Body of pancreas (tissue), 4 donors: ENCODE measurements at regions not wholly inside any gene's neighbourhood (a gene's known extent, or its start where the extent isn't known, plus 50 kb on each side); places are given as distances from the start of the nearest gene placed in this dataset.

Experiments
- ATAC-seq: fragments of 150-250 bp; one replicate; pipeline ENCODE4 v1.9.1; 2016
- DNase-seq, 4 donors: peaks; one replicate each; pipeline ENCODE4 v3.0.0-alpha.2; 2019
- H3K27ac ChIP-seq, 4 donors: fragments of 200-600 bp; sonication (generic); 1 replicate in 3 of 4; 2 replicates in 1 of 4; pipeline versions ENCODE4 v1.5.1 to v1.6.1; 2016 to 2019; ENCODE audit warnings: mild to moderate bottlenecking in 1 of 4, mixed read lengths in 1 of 4, moderate library complexity in 1 of 4
- H3K27me3 ChIP-seq, 2 donors: fragments of 200-600 bp; sonication (generic); one replicate each; pipeline ENCODE4 v1.6.0; 2016; ENCODE audit warnings: mild to moderate bottlenecking in 1 of 2
- H3K36me3 ChIP-seq, 2 donors: fragments of 200-600 bp; sonication (generic); replicated peaks in 1 of 2; 2 replicates each; pipeline ENCODE4 v1.5.1; 2016; ENCODE audit warnings: low read depth in 2 of 2; ENCODE audit not compliant: insufficient read depth in 1 of 2
- H3K4me1 ChIP-seq: fragments of 200-600 bp; sonication (generic); one replicate; pipeline ENCODE4 v1.6.0; 2016
- H3K4me3 ChIP-seq, 2 donors: fragments of 200-600 bp; sonication (generic); 1 replicate in 1 of 2; 2 replicates in 1 of 2; pipeline ENCODE4 v1.5.1; 2016 to 2019
- H3K9me3 ChIP-seq, 3 donors: fragments of 200-600 bp; sonication (generic); 1 replicate in 2 of 3; 2 replicates in 1 of 3; pipeline ENCODE4 v1.5.1; 2016
- CTCF ChIP-seq, 7 experiments: fragments of 450-650 bp in 4 of 7; fragments of 200-600 bp in 3 of 7; sonication (generic) in 3 of 7; IDR thresholded peaks; one replicate each; pipeline ENCODE4 v1.5.1; 2016 to 2019; ENCODE audit warnings: antibody characterized with exemption in 7 of 7
- POLR2A ChIP-seq, 3 donors: fragments of 450-650 bp; IDR thresholded peaks; one replicate each; pipeline ENCODE4 v1.6.1; 2016; ENCODE audit warnings: antibody characterized with exemption in 3 of 3, mild to moderate bottlenecking in 2 of 3
- whole genome bisulfite sequencing, 2 donors: methylation state at CpG; one replicate each; pipeline ENCODE4 v1.1.5; 2017; 5-methylcytosine and 5-hydroxymethylcytosine counted together
- intact Hi-C: fragments of 100-400 bp; cut with DNase I; formaldehyde crosslinking; loops from one replicate; pipeline ENCODE4 v1.15.1; 2023

DNA sequence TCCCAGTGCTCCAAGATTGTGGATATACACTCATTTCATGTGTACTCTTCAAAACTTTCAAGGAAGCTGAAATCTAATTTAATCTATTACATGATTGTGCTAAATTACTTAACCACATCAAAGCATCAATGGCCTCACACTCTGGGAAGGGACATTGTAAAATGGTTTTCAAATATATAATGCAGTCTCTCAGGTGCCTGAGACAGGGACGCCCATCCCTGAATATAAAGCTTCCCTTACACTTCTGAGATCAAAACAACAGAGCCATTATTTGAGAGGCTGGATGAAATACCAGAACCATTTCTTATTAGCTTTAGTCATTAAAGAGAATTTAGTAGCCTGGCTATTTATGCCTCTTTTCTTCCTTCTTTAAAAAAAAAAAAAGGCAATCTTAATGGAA is 259.2 kb upstream of the NFIA start:
- intact Hi-C loops: no loop called here
- no peak for ATAC-seq
- Histone ChIP-seq H3K27ac (no peak overlapping the region), H3K9me3 (no peaks in the 10 kb centered on the region), H3K4me3 (no peak overlapping the region), H3K36me3 (no peaks in the 10 kb centered on the region), H3K4me1 (no peaks in the 10 kb centered on the region), H3K27me3 (no peaks in the 10 kb centered on the region)
- TF ChIP-seq POLR2A (IDR thresholded peaks at IDR 0.05) (no peak), CTCF (IDR thresholded peaks at IDR 0.05) (no peak)
- WGBS, 2 donors: 76 to 82% methylated on average over 1 of the region's 1 CpG
- DNase-seq: no peak

DNA sequence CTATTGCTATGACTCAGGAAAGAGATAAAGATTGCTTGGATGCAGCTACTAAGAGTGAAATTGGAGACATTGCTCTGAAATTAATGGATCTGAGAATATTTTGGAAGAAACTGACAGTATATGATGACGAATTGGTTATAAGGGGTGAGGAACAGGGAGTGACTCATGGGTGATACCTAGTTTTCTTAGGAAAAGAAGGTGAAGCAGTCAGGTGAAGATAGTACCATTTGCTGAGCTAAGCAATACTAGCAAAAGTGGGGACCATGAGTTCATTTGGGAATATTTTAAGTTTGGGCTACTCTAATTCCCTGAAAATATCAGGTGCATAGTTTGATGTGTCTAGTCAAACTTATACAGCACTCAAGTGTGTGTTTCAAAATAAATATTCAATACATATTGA is 260.1 kb upstream of the NFIA start:
- Histone ChIP-seq H3K27ac (no peak overlapping the region), H3K9me3 (no peaks in the 10 kb centered on the region), H3K4me3 (no peak overlapping the region), H3K4me1 (no peaks in the 10 kb centered on the region), H3K36me3 (no peaks in the 10 kb centered on the region), H3K27me3 (no peaks in the 10 kb centered on the region)
- intact Hi-C loops: no loop called here
- WGBS, 2 donors: 47 to 57% methylated on average over 1 of the region's 1 CpG
- ATAC-seq (no peak), DNase-seq (no peak)
- TF ChIP-seq CTCF (IDR thresholded peaks at IDR 0.05) (no peak), POLR2A (IDR thresholded peaks at IDR 0.05) (no peak)

DNA sequence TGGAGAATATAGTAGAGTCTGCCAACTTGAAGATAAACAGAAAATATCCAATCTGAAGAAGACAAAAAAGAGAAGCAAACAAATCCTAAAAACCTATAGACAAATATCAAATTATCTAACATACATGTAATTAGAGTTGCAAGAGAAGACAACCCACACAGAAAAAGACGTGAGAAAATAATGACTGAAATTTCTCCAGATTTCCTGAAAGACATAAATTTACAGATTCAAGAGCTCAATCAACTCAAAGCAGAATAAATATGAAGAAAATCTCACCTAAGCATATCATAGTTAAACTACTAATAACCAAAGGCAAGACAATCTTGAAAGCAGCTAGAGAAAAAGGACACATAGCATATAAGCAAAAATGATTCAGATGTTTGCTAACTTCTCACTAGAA is 261.2 kb upstream of the NFIA start:
- Histone ChIP-seq H3K27ac (no peak overlapping the region), H3K36me3 (no peaks in the 10 kb centered on the region), H3K4me3 (no peak overlapping the region), H3K4me1 (no peaks in the 10 kb centered on the region), H3K9me3 (no peaks in the 10 kb centered on the region), H3K27me3 (no peaks in the 10 kb centered on the region)
- 86 to 93% methylated on average over 1 of the region's 1 CpG for WGBS, 2 donors
- intact Hi-C loops: no loop called here
- TF ChIP-seq POLR2A (IDR thresholded peaks at IDR 0.05): no peak
- TF ChIP-seq CTCF (IDR thresholded peaks at IDR 0.05): no peak
- ATAC-seq: no peak
- DNase-seq: no peak

- no peaks in the 10 kb centered on the region for H3K36me3 ChIP-seq
- no peaks in the 10 kb centered on the region for H3K4me1 ChIP-seq
- no peaks in the 10 kb centered on the region for H3K27me3 ChIP-seq
- no peak for ATAC-seq
- intact Hi-C loops: no loop called here
- TF ChIP-seq POLR2A (IDR thresholded peaks at IDR 0.05) (no peak), CTCF (IDR thresholded peaks at IDR 0.05) (no peak)
- no peaks in the 10 kb centered on the region for H3K9me3 ChIP-seq
- H3K27ac ChIP-seq: no peak overlapping the region
- WGBS, 2 donors: 59 to 65% methylated on average over 4 of the region's 4 CpGs
- no peak overlapping the region for H3K4me3 ChIP-seq
- DNase-seq: no peak
Measured at GRCh38 chr1:60818969-60819701, 263.2 kb upstream of the NFIA start.

DNA sequence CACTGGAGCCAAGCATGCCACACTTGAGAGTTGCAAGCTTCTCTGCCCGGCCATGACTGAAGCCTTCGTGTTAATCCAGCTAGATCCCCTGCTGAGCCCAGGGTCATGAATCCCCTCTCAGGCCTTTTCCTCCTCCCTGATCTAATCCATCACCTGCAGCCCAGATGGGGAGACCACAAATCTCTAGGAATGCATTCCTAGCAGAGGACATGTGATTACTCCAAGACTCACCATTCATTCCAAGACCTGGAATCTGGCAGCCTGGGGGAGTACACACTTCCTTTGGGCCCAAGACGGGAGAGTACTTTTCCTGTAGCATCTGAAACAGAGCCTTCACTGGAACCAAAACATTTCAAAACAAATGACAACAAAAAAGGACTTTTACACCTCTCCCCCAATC is 269.3 kb upstream of the NFIA start:
- TF ChIP-seq CTCF (IDR thresholded peaks at IDR 0.05): no peak
- TF ChIP-seq POLR2A (IDR thresholded peaks at IDR 0.05): no peak
- intact Hi-C loops: no loop called here
- H3K9me3 ChIP-seq: no peaks in the 10 kb centered on the region
- no peak for DNase-seq
- no peaks in the 10 kb centered on the region for H3K4me1 ChIP-seq
- no peak overlapping the region for H3K27ac ChIP-seq
- 71 to 79% methylated on average over 3 of the region's 3 CpGs for WGBS, 2 donors
- no peaks in the 10 kb centered on the region for H3K36me3 ChIP-seq
- H3K4me3 ChIP-seq: no peak overlapping the region
- H3K27me3 ChIP-seq: no peaks in the 10 kb centered on the region
- ATAC-seq: no peak
